BLaER1 treated with 17β-estradiol and CSF1 and Interleukin-3, amounts not matched to agents 10 nM and 100 nM (cell line): ENCODE measurements at regions not wholly inside any gene's neighbourhood (a gene's known extent, or its start where the extent isn't known, plus 50 kb on each side); places are given as distances from the start of the nearest gene placed in this dataset.

Experiments
- H3K27ac ChIP-seq, 11 experiments: shearing (Covaris generic); formaldehyde crosslinking; 2 replicates each; pipeline ENCODE4 v1.8.1; 2022
- H3K27me3 ChIP-seq, 11 experiments: shearing (Covaris generic); formaldehyde crosslinking; 2 replicates each; pipeline ENCODE4 v1.8.1; 2022
- H3K36me3 ChIP-seq, 11 experiments: shearing (Covaris generic); formaldehyde crosslinking; 2 replicates each; pipeline ENCODE4 v1.8.1; 2022
- H3K4me1 ChIP-seq, 10 experiments: shearing (Covaris generic); formaldehyde crosslinking; 2 replicates each; pipeline ENCODE4 v1.8.1; 2022
- H3K4me2 ChIP-seq, 11 experiments: shearing (Covaris generic); formaldehyde crosslinking; 2 replicates each; pipeline ENCODE4 v1.8.1; 2022
- H3K4me3 ChIP-seq, 10 experiments: shearing (Covaris generic); formaldehyde crosslinking; 2 replicates each; pipeline ENCODE4 v1.8.1; 2022
- H3K9ac ChIP-seq, 11 experiments: shearing (Covaris generic); formaldehyde crosslinking; 2 replicates each; pipeline ENCODE4 v1.8.1; 2022
- H3K9me3 ChIP-seq, 11 experiments: shearing (Covaris generic); formaldehyde crosslinking; replicated peaks in 1 of 11; 2 replicates each; pipeline ENCODE4 v1.8.1; 2022
- H4K20me1 ChIP-seq, 11 experiments: shearing (Covaris generic); formaldehyde crosslinking; 2 replicates each; pipeline ENCODE4 v1.8.1; 2022
- Cebpa-rat ChIP-seq, 11 experiments: shearing (Covaris generic); IDR thresholded peaks; 2 replicates each; pipeline ENCODE4 v1.8.1; 2022

DNA sequence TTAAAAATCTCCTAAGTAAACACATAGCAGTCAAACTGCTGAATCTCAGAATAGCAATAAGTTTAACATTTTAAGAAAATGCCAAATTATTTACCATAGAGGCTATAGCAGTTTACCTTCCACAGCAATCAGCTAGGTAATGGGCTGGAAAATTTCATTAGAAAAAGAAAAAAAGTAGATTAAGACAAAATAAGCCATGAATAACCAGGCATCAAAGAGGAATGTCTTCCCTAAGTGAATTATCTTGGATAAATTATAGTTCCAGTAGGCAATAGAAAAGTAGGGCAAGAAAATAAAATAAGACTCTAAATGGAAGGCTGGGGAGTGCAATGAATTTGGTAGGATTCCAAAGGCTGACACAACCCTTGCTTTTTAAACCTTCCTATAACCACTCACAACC, 722.8 kb downstream of the TRAM1L1 start:
- no peak for TF ChIP-seq Cebpa-rat (IDR thresholded peaks at IDR 0.05)
- Histone ChIP-seq H3K4me3 (no peak overlapping the region), H3K4me1 (no peaks in the 10 kb centered on the region), H3K27me3 (no peaks in the 10 kb centered on the region), H3K9me3 (peaks cover 0 to 13% (median 8%) of the 10 kb centered on the region in 11 experiments; a peak in 14 of 22 replicates), H3K36me3 (no peaks in the 10 kb centered on the region), H3K9ac (no peak overlapping the region), H3K27ac (no peak overlapping the region), H3K4me2 (no peak overlapping the region), H4K20me1 (no peaks in the 10 kb centered on the region)

- no peak overlapping the region for H3K4me3 ChIP-seq
- TF ChIP-seq Cebpa-rat (IDR thresholded peaks at IDR 0.05): no peak
- H3K27me3 ChIP-seq: no peaks in the 10 kb centered on the region
- H4K20me1 ChIP-seq: no peaks in the 10 kb centered on the region
- no peak overlapping the region for H3K4me2 ChIP-seq
- no peaks in the 10 kb centered on the region for H3K4me1 ChIP-seq
- no peaks in the 10 kb centered on the region for H3K36me3 ChIP-seq
- H3K9me3 ChIP-seq: peaks cover 0 to 14% (median 9%) of the 10 kb centered on the region in 11 experiments; a peak in 14 of 22 replicates
- H3K27ac ChIP-seq: no peak overlapping the region
- H3K9ac ChIP-seq: no peak overlapping the region
Measured at GRCh38 chr4:116361790-116362189, 723.6 kb downstream of the TRAM1L1 start.

- H3K4me3 ChIP-seq: no peak overlapping the region
- no peaks in the 10 kb centered on the region for H3K36me3 ChIP-seq
- H3K4me2 ChIP-seq: no peak overlapping the region
- TF ChIP-seq Cebpa-rat (IDR thresholded peaks at IDR 0.05): no peak
- H3K9ac ChIP-seq: no peak overlapping the region
- H3K27ac ChIP-seq: no peak overlapping the region
- H3K27me3 ChIP-seq: no peaks in the 10 kb centered on the region
- H4K20me1 ChIP-seq: no peaks in the 10 kb centered on the region
- peaks cover 0 to 14% (median 9%) of the 10 kb centered on the region in 11 experiments; a peak in 14 of 22 replicates for H3K9me3 ChIP-seq
- H3K4me1 ChIP-seq: no peaks in the 10 kb centered on the region
Measured at GRCh38 chr4:116358633-116359222, 726.6 kb downstream of the TRAM1L1 start.

DNA sequence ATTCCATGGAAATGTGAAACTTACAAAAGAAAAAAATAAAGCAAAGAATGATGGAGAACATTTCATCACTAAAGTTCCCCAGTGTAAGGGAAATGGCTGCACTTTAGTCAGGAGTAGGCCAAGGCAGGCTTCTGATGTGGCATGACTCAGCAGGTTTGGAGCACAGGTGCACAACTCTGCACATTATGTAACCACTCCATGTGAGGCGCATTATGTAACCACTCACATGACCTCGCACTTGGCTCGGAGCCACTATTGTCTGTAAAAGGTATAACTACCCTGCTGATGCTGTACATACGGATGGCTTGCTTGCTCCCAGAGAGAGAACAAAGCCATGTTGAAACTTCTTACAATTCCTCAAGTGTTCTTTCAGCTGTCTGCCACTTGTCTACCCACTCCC, 727.6 kb downstream of the TRAM1L1 start:
- no peak overlapping the region for H3K4me2 ChIP-seq
- H3K9ac ChIP-seq: no peak overlapping the region
- no peak for TF ChIP-seq Cebpa-rat (IDR thresholded peaks at IDR 0.05)
- no peaks in the 10 kb centered on the region for H3K36me3 ChIP-seq
- H3K27me3 ChIP-seq: no peaks in the 10 kb centered on the region
- no peak overlapping the region for H3K4me3 ChIP-seq
- peaks cover 0 to 14% (median 9%) of the 10 kb centered on the region in 11 experiments; a peak in 14 of 22 replicates for H3K9me3 ChIP-seq
- H3K4me1 ChIP-seq: no peaks in the 10 kb centered on the region
- no peak overlapping the region for H3K27ac ChIP-seq
- H4K20me1 ChIP-seq: no peaks in the 10 kb centered on the region

- Histone ChIP-seq H3K9ac (no peak overlapping the region), H3K36me3 (no peaks in the 10 kb centered on the region), H3K27me3 (no peaks in the 10 kb centered on the region), H3K9me3 (no peaks in the 10 kb centered on the region), H3K4me2 (no peak overlapping the region), H3K4me3 (no peak overlapping the region), H4K20me1 (no peaks in the 10 kb centered on the region), H3K4me1 (no peaks in the 10 kb centered on the region), H3K27ac (no peak overlapping the region)
- no peak for TF ChIP-seq Cebpa-rat (IDR thresholded peaks at IDR 0.05)
Measured at GRCh38 chr4:116346750-116347149, 738.6 kb downstream of the TRAM1L1 start.

GRCh38 chr4:116343809-116344208, 741.6 kb downstream of the TRAM1L1 start:
- Histone ChIP-seq H3K9ac (no peak overlapping the region), H3K9me3 (no peaks in the 10 kb centered on the region), H3K4me3 (no peak overlapping the region), H3K27ac (no peak overlapping the region), H3K4me1 (no peaks in the 10 kb centered on the region), H3K27me3 (no peaks in the 10 kb centered on the region), H4K20me1 (no peaks in the 10 kb centered on the region), H3K36me3 (no peaks in the 10 kb centered on the region), H3K4me2 (no peak overlapping the region)
- TF ChIP-seq Cebpa-rat (IDR thresholded peaks at IDR 0.05): no peak

DNA sequence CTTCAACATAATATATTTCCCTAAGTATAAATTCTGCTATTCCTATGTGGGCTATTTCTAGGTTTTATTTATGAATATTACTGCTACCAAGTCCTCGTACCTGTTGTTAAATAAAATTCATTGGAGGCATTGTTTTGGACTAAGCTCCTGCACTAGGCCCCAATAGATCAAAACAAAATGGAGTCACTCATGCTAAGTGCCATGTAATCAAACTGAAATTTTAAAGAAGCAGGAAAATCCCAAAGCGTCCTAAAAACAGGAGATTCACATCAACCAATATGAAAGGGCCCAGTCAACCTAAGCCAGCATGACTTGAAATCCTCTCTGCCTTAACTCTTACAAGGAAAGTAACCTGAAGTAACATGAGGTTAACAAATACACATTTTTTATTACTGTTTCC, 743.2 kb downstream of the TRAM1L1 start:
- Histone ChIP-seq H3K27ac (no peak overlapping the region), H3K4me2 (no peak overlapping the region), H4K20me1 (no peaks in the 10 kb centered on the region), H3K9ac (no peak overlapping the region), H3K36me3 (no peaks in the 10 kb centered on the region), H3K4me3 (no peak overlapping the region), H3K4me1 (no peaks in the 10 kb centered on the region), H3K27me3 (no peaks in the 10 kb centered on the region), H3K9me3 (no peaks in the 10 kb centered on the region)
- TF ChIP-seq Cebpa-rat (IDR thresholded peaks at IDR 0.05): no peak

DNA sequence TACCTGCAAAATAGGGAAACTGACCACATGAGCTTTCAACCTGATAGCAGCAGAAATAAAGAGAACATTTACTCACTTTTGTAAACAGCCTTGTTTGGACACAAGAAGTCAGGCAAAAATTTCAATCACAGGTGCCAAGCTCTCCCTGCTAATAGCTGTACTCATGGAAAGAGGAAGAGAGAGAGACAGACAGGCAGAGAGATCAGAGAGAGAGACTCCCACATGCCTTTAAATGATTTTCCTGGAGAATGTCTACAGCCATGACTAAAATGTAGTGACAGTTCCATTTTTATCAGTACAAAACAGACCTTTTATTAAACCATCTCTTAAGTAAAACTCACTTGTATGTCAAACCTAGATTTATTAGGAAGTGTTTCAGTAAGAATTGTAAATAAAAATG, 752.9 kb downstream of the TRAM1L1 start:
- Histone ChIP-seq H3K27me3 (no peaks in the 10 kb centered on the region), H3K4me2 (no peak overlapping the region), H3K9ac (no peak overlapping the region), H3K36me3 (no peaks in the 10 kb centered on the region), H3K4me3 (no peak overlapping the region), H3K9me3 (no peaks in the 10 kb centered on the region), H3K27ac (no peak overlapping the region), H3K4me1 (peaks cover 0 to 5% (median 0%) of the 10 kb centered on the region in 10 experiments; a peak in 1 of 20 replicates), H4K20me1 (no peaks in the 10 kb centered on the region)
- TF ChIP-seq Cebpa-rat (IDR thresholded peaks at IDR 0.05): no peak

DNA sequence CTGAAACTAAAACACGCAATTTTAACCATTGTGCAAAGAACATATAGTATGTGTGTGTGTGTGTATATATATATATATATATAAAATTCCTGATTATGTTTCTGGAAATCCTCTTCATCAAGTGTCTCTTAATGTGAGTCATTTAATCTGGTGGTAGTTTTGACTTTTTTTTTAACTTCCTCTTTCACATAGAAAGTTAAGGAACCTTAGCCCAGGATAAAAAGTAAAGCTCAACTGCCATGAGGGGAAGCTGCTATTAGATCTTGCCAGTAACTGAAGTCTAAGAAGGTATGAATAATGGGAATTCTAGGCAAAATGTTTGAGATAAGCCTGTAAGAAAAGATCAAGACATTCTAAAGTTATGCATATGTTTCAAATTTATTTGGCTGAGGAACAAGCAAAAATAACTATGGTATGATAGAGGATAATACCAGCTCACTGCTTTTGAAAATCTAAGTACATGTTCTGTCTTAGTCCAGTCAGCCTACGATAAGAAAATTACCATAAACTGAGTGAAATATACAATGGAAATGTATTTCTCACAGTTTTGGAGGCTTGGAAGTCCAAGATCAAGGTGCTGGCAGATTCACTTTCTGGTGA, 757.0 kb downstream of the TRAM1L1 start:
- H3K4me2 ChIP-seq: no peak overlapping the region
- H3K27me3 ChIP-seq: no peaks in the 10 kb centered on the region
- H3K27ac ChIP-seq: no peak overlapping the region
- no peaks in the 10 kb centered on the region for H3K9me3 ChIP-seq
- H3K9ac ChIP-seq: no peak overlapping the region
- no peak for TF ChIP-seq Cebpa-rat (IDR thresholded peaks at IDR 0.05)
- H4K20me1 ChIP-seq: no peaks in the 10 kb centered on the region
- no peak overlapping the region for H3K4me3 ChIP-seq
- peaks cover 0 to 5% (median 0%) of the 10 kb centered on the region in 10 experiments; a peak in 1 of 20 replicates for H3K4me1 ChIP-seq
- H3K36me3 ChIP-seq: no peaks in the 10 kb centered on the region

- Histone ChIP-seq H3K4me3 (no peak overlapping the region), H3K27ac (no peak overlapping the region), H3K4me2 (no peak overlapping the region), H3K4me1 (peaks cover 0 to 4% (median 0%) of the 10 kb centered on the region in 10 experiments; a peak in 1 of 20 replicates), H3K27me3 (no peaks in the 10 kb centered on the region), H3K36me3 (no peaks in the 10 kb centered on the region), H4K20me1 (no peaks in the 10 kb centered on the region), H3K9me3 (no peaks in the 10 kb centered on the region), H3K9ac (no peak overlapping the region)
- TF ChIP-seq Cebpa-rat (IDR thresholded peaks at IDR 0.05): no peak
Measured at GRCh38 chr4:116323606-116324005, 761.8 kb downstream of the TRAM1L1 start.
